H1 (cell line): ENCODE measurements at regions not wholly inside any gene's neighbourhood (a gene's known extent, or its start where the extent isn't known, plus 50 kb on each side); places are given as distances from the start of the nearest gene placed in this dataset.

Experiments
- CEBPB ChIP-seq: IDR thresholded peaks from 2 replicates; pipeline ENCODE4 v1.6.1; 2012; ENCODE audit warnings: low read depth, low read length
- KDM5A ChIP-seq: fragments of 200-600 bp; IDR thresholded peaks from 2 replicates; pipeline ENCODE4 v1.7.1; 2012; ENCODE audit warnings: mild to moderate bottlenecking, low read length, inconsistent platforms, mixed read lengths

DNA sequence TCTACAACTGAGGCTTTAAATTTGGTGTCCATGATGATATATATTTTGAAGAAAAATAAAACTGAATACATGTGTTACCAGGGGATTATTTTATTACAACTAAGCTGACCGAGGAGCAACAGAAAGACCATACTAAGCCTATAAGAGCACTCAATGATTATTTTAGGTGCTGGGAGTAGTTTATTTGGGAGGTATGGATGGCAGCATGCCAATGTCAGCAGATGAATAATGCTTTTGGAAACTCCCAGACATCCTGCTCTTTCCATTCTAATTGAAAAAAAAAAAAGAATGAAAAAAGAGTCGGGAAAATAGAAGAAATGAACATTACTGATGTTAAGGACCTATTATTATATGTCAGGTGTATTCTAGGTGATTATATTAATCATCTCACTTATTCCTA lies 441.2 kb downstream of the BTG1 start (continued):
- no peak for TF ChIP-seq KDM5A
- no peak for TF ChIP-seq CEBPB
